PC-9 (cell line): ENCODE measurements at regions not wholly inside any gene's neighbourhood (a gene's known extent, or its start where the extent isn't known, plus 50 kb on each side); places are given as distances from the start of the nearest gene placed in this dataset.

Experiments used
- BruUV-seq: library from RNA; stranded (reverse); fragments of 400-500 nt; replicated peaks from 2 replicates; lab custom pipeline; 2021; lab: Mats Ljungman, UMichigan
- CTCF ChIA-PET: fragments of 300-600 bp; sonication (Branson Sonifier 250); formaldehyde crosslinking; loops from one replicate; lab custom pipeline; 2022; ENCODE audit warnings: antibody characterized with exemption; lab: Charles Lee
- POLR2A ChIA-PET: fragments of 300-600 bp; sonication (Branson Sonifier 250); formaldehyde crosslinking; loops from one replicate; lab custom pipeline; 2022; ENCODE audit warnings: antibody characterized with exemption; ENCODE audit not compliant: unreplicated experiment; lab: Charles Lee
- DNase-seq, 2 experiments: peaks; one replicate each; pipeline versions ENCODE4 v3.0.0 to v3.0.0-alpha.2; 2015 to 2022; ENCODE audit warnings: mixed read lengths in 1 of 2
- H2AFZ ChIP-seq: fragments of 200-600 bp; sonication (generic); 2 replicates; pipeline ENCODE4 v1.8.1; 2017; ENCODE audit warnings: antibody characterized with exemption
- H3F3A ChIP-seq: fragments of 200-600 bp; sonication (generic); 2 replicates; pipeline ENCODE4 v1.8.1; 2017; ENCODE audit warnings: antibody characterized with exemption, mild to moderate bottlenecking, low read depth; ENCODE audit not compliant: insufficient read depth
- H3K27ac ChIP-seq: fragments of 200-600 bp; sonication (generic); 2 replicates; pipeline ENCODE4 v1.6.1; 2016; ENCODE audit warnings: mixed run types
- H3K27me3 ChIP-seq: fragments of 200-600 bp; sonication (generic); 2 replicates; pipeline ENCODE4 v1.6.1; 2016; ENCODE audit warnings: low read depth, mixed run types; ENCODE audit not compliant: insufficient read depth
- H3K36me3 ChIP-seq: fragments of 200-600 bp; sonication (generic); 2 replicates; pipeline ENCODE4 v1.6.1; 2016; ENCODE audit warnings: low read depth, mixed run types
- H3K4me1 ChIP-seq: fragments of 200-600 bp; sonication (generic); replicated peaks from 2 replicates; pipeline ENCODE4 v1.6.1; 2016; ENCODE audit warnings: mixed run types; ENCODE audit not compliant: insufficient read depth
- H3K4me2 ChIP-seq: fragments of 200-600 bp; sonication (generic); 2 replicates; pipeline ENCODE4 v1.6.1; 2017; ENCODE audit warnings: mixed run types
- H3K4me3 ChIP-seq: fragments of 200-600 bp; sonication (generic); 2 replicates; pipeline ENCODE4 v1.6.1; 2016; ENCODE audit warnings: mixed run types
- H3K79me2 ChIP-seq: fragments of 200-600 bp; sonication (generic); 2 replicates; pipeline ENCODE4 v1.6.1; 2017; ENCODE audit warnings: low read depth, mixed run types
- H3K9me2 ChIP-seq: fragments of 200-600 bp; sonication (generic); 2 replicates; pipeline ENCODE4 v1.8.1; 2017; ENCODE audit warnings: mild to moderate bottlenecking; ENCODE audit not compliant: insufficient read depth
- H3K9me3 ChIP-seq: fragments of 200-600 bp; sonication (generic); 2 replicates; pipeline ENCODE4 v1.8.1; 2016; ENCODE audit warnings: low read depth; ENCODE audit not compliant: insufficient read depth
- H4K20me1 ChIP-seq: fragments of 200-600 bp; sonication (generic); 2 replicates; pipeline ENCODE4 v1.8.1; 2017; ENCODE audit not compliant: insufficient read depth
- CTCF ChIP-seq: fragments of 200-600 bp; sonication (generic); conservative IDR thresholded peaks from 2 replicates; pipeline ENCODE4 v1.6.1; 2017; ENCODE audit warnings: mixed run types, antibody characterized with exemption, mild to moderate bottlenecking, moderate library complexity
- EZH2 ChIP-seq: fragments of 200-600 bp; sonication (generic); IDR thresholded peaks from 2 replicates; pipeline ENCODE4 v1.8.0; 2017; ENCODE audit warnings: antibody characterized with exemption, low read depth
- intact Hi-C: fragments of 100-400 bp; cut with micrococcal nuclease; formaldehyde crosslinking; loops from one replicate; pipeline ENCODE4 v1.10.0; 2022; ENCODE audit not compliant: unreplicated experiment

GRCh38 chr1:79974659-79975058 lies 968.1 kb upstream of the ADGRL4 start:
- POLR2A ChIA-PET, result no interaction called here
- Histone ChIP-seq H3K9me2 (no peaks in the 10 kb centered on the region), H3K27ac (no peak overlapping the region), H3K4me3 (no peak overlapping the region), H4K20me1 (no peaks in the 10 kb centered on the region), H3K4me2 (no peak overlapping the region), H3K36me3 (no peaks in the 10 kb centered on the region), H3F3A (no peaks in the 10 kb centered on the region), H3K4me1 (no peaks in the 10 kb centered on the region), H2AFZ (no peak overlapping the region), H3K79me2 (no peaks in the 10 kb centered on the region), H3K9me3 (no peaks in the 10 kb centered on the region), H3K27me3 (no peaks in the 10 kb centered on the region)
- intact Hi-C loops, result no loop called here
- BruUV-seq, result no TSS peak
- no peak for TF ChIP-seq EZH2
- no peak for TF ChIP-seq CTCF
- CTCF ChIA-PET, result no interaction called here
- DNase-seq, result no peak

- ChIA-PET POLR2A (no interaction called here), CTCF (no interaction called here)
- H4K20me1 ChIP-seq, result no peaks in the 10 kb centered on the region
- no peaks in the 10 kb centered on the region for H3K9me3 ChIP-seq
- no peak for TF ChIP-seq CTCF
- TF ChIP-seq EZH2, result no peak
- no peaks in the 10 kb centered on the region for H3K27me3 ChIP-seq
- intact Hi-C loops, result no loop called here
- no peak for DNase-seq
- H3K4me3 ChIP-seq, result no peak overlapping the region
- no peak overlapping the region for H3K4me2 ChIP-seq
- H3K27ac ChIP-seq, result no peak overlapping the region
- no peaks in the 10 kb centered on the region for H3K4me1 ChIP-seq
- H2AFZ ChIP-seq, result no peak overlapping the region
- no TSS peak for BruUV-seq
- no peaks in the 10 kb centered on the region for H3K79me2 ChIP-seq
- no peaks in the 10 kb centered on the region for H3K36me3 ChIP-seq
- no peaks in the 10 kb centered on the region for H3F3A ChIP-seq
- no peaks in the 10 kb centered on the region for H3K9me2 ChIP-seq
These were observed 963.4 kb upstream of the ADGRL4 start for GRCh38 chr1:79969886-79970285.

GRCh38 chr1:79966438-79966837 lies 959.9 kb upstream of the ADGRL4 start:
- ChIA-PET CTCF (no interaction called here), POLR2A (no interaction called here)
- no peak for TF ChIP-seq EZH2
- no peak for TF ChIP-seq CTCF
- Histone ChIP-seq H3K4me1 (no peaks in the 10 kb centered on the region), H3K4me3 (no peak overlapping the region), H2AFZ (no peak overlapping the region), H3K27ac (no peak overlapping the region), H3K9me2 (no peaks in the 10 kb centered on the region), H4K20me1 (no peaks in the 10 kb centered on the region), H3K4me2 (no peak overlapping the region), H3K36me3 (no peaks in the 10 kb centered on the region), H3K27me3 (no peaks in the 10 kb centered on the region), H3K9me3 (no peaks in the 10 kb centered on the region), H3K79me2 (no peaks in the 10 kb centered on the region), H3F3A (no peaks in the 10 kb centered on the region)
- no TSS peak for BruUV-seq
- intact Hi-C loops, result no loop called here
- DNase-seq, result no peak
